ENCODE measurements at regions not wholly inside any gene's neighbourhood (a gene's known extent, or its start where the extent isn't known, plus 50 kb on each side); places are given as distances from the start of the nearest gene placed in this dataset.
"Not testable (repeated sequence)": the region's sequence is repeated elsewhere in the genome, so short reads cannot be mapped to it uniquely, and the experiment has no call there.

DNA sequence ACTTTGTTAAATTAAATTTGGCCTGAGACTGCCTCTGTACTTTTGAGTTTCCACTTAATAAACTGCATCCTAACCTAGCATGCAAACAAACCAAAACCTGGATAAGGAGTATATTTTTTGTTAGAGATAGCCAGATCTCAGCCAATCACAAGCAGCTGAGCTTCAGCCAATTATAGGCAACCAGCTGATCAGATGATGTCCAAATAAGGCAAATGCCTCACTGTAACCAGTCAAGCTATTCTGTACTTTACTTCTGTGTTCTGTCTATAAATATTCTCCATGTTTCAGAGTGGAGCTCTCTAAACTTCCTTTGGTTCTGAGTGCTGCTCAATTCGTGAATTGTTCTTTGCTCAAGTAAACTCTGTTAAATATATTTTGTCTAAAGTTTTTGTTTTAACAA is 194.6 kb upstream of the RGS17 start:
- H3K27ac ChIP-seq = no peak overlapping the region
- TF ChIP-seq, protein P1, sequence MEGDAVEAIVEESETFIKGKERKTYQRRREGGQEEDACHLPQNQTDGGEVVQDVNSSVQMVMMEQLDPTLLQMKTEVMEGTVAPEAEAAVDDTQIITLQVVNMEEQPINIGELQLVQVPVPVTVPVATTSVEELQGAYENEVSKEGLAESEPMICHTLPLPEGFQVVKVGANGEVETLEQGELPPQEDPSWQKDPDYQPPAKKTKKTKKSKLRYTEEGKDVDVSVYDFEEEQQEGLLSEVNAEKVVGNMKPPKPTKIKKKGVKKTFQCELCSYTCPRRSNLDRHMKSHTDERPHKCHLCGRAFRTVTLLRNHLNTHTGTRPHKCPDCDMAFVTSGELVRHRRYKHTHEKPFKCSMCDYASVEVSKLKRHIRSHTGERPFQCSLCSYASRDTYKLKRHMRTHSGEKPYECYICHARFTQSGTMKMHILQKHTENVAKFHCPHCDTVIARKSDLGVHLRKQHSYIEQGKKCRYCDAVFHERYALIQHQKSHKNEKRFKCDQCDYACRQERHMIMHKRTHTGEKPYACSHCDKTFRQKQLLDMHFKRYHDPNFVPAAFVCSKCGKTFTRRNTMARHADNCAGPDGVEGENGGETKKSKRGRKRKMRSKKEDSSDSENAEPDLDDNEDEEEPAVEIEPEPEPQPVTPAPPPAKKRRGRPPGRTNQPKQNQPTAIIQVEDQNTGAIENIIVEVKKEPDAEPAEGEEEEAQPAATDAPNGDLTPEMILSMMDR (IDR thresholded peaks at IDR 0.05) = no peak
- TF ChIP-seq ZFX (IDR thresholded peaks at IDR 0.05; ENCODE audit: borderline replicate concordance) = no peak

- no peak overlapping the region for H3K27ac ChIP-seq
These were observed 181.6 kb upstream of the RGS17 start for GRCh38 chr6:153312634-153313033.

DNA sequence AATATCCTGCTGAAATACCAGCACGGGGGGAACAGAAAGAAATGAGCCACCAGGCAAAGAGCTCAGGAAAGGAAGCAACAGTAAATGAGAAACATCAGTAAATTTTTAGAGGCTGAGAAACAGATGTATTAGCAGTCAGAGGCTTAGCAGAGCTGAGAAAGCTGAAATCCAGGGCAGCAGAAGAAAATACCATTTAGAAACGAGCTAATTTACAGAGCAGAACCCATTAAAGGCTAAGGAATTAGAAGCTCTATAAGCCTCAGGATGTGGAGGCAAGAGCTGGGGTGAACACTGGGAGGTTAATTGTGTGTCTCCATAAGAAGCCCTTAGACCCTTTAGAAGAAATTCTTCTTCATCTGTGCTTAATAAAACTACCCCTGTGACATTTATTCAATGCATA is 178.6 kb upstream of the RGS17 start:
- H3K27ac ChIP-seq = no peak overlapping the region
- TF ChIP-seq ZFX (IDR thresholded peaks at IDR 0.05; ENCODE audit: borderline replicate concordance) = no peak
- TF ChIP-seq, protein P1 (IDR thresholded peaks at IDR 0.05) = no peak

More at GRCh38 chr6:153312634-153313033, 181.6 kb upstream of the RGS17 start:
- TF ChIP-seq, protein P1 (IDR thresholded peaks at IDR 0.05) = peak; percentile 77
- no peak for TF ChIP-seq ZFX (IDR thresholded peaks at IDR 0.05; ENCODE audit: borderline replicate concordance)

DNA sequence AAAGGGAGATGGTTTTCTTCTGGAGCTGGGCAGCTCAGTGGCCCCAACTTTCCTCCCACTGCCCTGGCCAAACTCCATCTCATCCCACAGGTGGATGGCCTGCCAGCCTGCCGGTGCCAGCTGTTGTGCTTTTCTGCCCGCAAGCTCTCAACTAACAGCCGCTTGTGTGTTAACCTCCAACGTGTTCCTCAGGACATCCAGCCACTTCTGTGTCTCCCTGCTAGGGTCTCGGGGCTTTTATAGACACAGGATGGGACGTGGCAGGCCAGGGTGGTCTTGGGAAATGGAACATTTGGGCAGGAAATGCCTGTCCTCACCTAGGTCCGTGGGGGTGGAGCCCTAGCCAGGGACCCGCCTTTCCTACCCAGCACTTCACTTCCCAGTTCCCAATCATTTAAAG is 171.1 kb upstream of the RGS17 start:
- TF ChIP-seq, protein P1 (IDR thresholded peaks at IDR 0.05) = no peak
- TF ChIP-seq ZFX (IDR thresholded peaks at IDR 0.05; ENCODE audit: borderline replicate concordance) = no peak
- H3K27ac ChIP-seq = no peak overlapping the region

DNA sequence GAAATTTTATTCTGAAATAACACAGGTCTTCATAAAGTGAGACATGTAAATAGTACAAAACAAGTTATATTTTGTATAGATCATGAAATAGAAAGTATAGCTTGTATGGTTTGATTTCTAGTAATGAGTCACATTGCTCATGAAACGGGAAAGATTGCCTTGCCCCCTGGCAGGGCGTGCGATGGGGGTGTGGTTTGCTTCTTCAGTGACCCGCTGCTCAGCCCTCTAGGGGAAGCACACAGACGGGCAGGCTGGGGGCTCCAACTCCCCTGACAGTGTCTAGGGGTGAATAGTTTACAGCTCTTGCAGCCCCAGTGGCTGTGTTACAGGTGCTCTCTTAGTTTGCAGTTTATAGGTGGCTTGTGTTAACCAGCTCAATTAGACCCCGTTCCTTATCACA is 170.5 kb upstream of the RGS17 start:
- TF ChIP-seq ZFX (IDR thresholded peaks at IDR 0.05; ENCODE audit: borderline replicate concordance) = no peak
- TF ChIP-seq, protein P1 (IDR thresholded peaks at IDR 0.05) = no peak

DNA sequence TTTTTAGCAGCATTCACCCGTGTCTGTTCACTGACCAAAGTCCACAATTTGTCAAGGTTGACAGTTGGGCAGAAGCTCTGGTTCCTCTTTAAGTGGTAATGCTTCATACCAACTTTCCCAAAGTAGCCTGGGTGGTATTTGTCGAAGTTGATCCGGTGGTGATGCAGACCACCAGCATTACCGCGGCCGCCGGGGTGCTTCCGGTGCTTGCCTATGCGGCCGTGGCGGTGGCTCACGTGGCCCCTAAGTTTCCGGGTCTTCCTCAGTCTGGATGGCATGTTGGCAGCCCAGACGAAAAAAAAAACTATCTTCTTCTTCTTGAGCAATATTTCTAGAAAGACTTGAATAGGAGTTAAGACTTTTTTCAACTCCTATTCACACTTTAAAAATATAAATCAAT is 151.4 kb upstream of the RGS17 start:
- H3K27ac ChIP-seq = not testable (repeated sequence)

More for the DNA sequence above, 170.5 kb upstream of the RGS17 start:
- H3K27ac ChIP-seq = no peak overlapping the region

- TF ChIP-seq, protein P1 (IDR thresholded peaks at IDR 0.05) = no peak
- no peak for TF ChIP-seq ZFX (IDR thresholded peaks at IDR 0.05; ENCODE audit: borderline replicate concordance)
- H3K27ac ChIP-seq = no peak overlapping the region
These were observed 144.9 kb upstream of the RGS17 start for GRCh38 chr6:153275997-153276396.
